ENCODE measurements at regions not wholly inside any gene's neighbourhood (a gene's known extent, or its start where the extent isn't known, plus 50 kb on each side); places are given as distances from the start of the nearest gene placed in this dataset.
"Not testable (repeated sequence)": the region's sequence is repeated elsewhere in the genome, so short reads cannot be mapped to it uniquely, and the experiment has no call there.

DNA sequence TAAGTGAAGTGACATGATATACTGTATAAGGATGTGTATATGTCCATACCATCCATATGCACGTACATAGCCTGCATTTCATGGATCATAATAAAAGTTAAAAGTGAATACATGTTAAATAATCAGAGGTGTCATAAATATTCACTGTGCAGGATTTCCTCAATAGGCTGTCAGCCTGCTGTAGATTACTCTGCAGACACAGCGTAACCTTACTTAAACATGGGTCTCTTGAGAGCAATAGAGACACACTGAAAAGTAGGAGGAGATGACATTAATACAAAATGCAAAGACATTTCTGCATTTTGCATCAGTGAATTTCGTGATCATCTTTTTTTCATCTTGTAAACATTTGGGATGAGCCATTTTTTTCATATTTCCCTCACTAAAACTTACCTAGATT is 955.2 kb upstream of the DIAPH2 start:
- H3K27ac ChIP-seq: no peak overlapping the region
- TF ChIP-seq, protein P1, sequence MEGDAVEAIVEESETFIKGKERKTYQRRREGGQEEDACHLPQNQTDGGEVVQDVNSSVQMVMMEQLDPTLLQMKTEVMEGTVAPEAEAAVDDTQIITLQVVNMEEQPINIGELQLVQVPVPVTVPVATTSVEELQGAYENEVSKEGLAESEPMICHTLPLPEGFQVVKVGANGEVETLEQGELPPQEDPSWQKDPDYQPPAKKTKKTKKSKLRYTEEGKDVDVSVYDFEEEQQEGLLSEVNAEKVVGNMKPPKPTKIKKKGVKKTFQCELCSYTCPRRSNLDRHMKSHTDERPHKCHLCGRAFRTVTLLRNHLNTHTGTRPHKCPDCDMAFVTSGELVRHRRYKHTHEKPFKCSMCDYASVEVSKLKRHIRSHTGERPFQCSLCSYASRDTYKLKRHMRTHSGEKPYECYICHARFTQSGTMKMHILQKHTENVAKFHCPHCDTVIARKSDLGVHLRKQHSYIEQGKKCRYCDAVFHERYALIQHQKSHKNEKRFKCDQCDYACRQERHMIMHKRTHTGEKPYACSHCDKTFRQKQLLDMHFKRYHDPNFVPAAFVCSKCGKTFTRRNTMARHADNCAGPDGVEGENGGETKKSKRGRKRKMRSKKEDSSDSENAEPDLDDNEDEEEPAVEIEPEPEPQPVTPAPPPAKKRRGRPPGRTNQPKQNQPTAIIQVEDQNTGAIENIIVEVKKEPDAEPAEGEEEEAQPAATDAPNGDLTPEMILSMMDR (IDR thresholded peaks at IDR 0.05): no peak
- H3K9me3 ChIP-seq: no peaks in the 10 kb centered on the region
- no peaks in the 10 kb centered on the region for H3K4me1 ChIP-seq
- no peak overlapping the region for H3K4me3 ChIP-seq
- H3K36me3 ChIP-seq: no peaks in the 10 kb centered on the region
- H3K27me3 ChIP-seq: no peaks in the 10 kb centered on the region
- no peak for DNase-seq (ENCODE audit: low spot score)

DNA sequence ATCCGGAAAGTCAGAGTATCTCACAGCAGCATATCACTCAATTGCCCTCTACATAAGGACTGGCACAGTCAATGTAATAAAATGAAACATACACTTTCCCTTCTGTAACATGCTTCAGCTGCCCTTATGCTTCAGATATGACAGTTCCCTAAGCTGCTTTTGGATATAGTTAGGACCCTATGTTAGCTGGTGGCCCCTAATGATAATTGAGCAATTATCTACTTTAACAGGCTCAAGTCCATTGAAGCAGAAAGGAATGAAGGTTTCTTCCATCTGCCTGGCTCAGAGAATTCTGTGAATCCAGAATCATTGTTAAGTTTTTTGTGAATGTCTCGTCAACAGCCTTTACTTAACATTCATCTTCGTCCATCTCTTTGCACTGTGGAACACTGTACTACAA is 951.2 kb upstream of the DIAPH2 start:
- Histone ChIP-seq H3K36me3 (no peaks in the 10 kb centered on the region), H3K27ac (no peak overlapping the region), H3K4me1 (no peaks in the 10 kb centered on the region), H3K9me3 (no peaks in the 10 kb centered on the region), H3K27me3 (no peaks in the 10 kb centered on the region), H3K4me3 (no peak overlapping the region)
- no peak for DNase-seq (ENCODE audit: low spot score)
- TF ChIP-seq, protein P1 (IDR thresholded peaks at IDR 0.05): no peak

DNA sequence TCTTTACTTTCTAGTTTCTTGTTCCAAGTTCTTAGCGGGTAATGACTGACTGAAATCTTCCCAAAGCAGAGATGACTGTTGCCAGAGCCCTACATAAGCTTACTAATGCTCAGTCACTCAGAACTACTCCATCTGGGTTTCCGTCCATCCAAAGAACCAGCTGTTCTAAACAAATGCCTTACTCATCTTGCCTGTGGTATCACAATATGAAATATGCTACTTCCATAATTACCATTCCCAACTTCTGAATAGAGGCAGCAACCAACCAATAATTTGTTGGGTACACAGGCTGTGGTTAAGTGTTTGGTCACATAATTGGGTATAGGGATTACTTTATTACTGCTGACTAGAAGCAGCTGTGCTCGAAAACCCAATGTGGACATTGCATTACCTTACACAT is 930.2 kb upstream of the DIAPH2 start:
- no peaks in the 10 kb centered on the region for H3K27me3 ChIP-seq
- H3K4me3 ChIP-seq: no peak overlapping the region
- DNase-seq (ENCODE audit: low spot score): no peak

DNA sequence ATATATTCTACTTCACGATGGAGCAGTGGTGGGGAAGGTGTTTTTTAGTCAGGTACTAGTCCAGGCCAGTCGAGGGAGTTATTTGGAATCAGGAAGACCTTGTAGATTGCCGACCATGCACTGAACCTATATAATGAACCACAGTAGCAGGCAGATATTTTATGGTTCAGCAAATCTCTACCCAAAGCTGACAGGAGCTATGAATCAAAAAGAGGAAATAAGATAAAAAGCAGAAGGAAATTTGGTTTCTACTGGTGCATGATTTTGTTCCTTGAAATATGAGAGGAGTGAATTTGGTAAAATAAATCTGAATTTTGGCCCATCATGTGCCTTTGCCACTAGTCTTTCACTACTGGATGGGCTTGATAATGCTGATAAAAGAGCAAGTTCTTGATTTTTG is 924.3 kb upstream of the DIAPH2 start:
- H3K4me3 ChIP-seq: no peak overlapping the region
- no peaks in the 10 kb centered on the region for H3K4me1 ChIP-seq
- no peak for DNase-seq (ENCODE audit: low spot score)
- H3K27me3 ChIP-seq: no peaks in the 10 kb centered on the region
- H3K9me3 ChIP-seq: no peaks in the 10 kb centered on the region
- no peaks in the 10 kb centered on the region for H3K36me3 ChIP-seq
- TF ChIP-seq, protein P1 (IDR thresholded peaks at IDR 0.05): no peak
- H3K27ac ChIP-seq: no peak overlapping the region

More for the DNA sequence above, 930.2 kb upstream of the DIAPH2 start:
- H3K36me3 ChIP-seq: no peaks in the 10 kb centered on the region
- H3K27ac ChIP-seq: no peak overlapping the region
- TF ChIP-seq, protein P1 (IDR thresholded peaks at IDR 0.05): no peak
- H3K9me3 ChIP-seq: no peaks in the 10 kb centered on the region
- no peaks in the 10 kb centered on the region for H3K4me1 ChIP-seq

DNA sequence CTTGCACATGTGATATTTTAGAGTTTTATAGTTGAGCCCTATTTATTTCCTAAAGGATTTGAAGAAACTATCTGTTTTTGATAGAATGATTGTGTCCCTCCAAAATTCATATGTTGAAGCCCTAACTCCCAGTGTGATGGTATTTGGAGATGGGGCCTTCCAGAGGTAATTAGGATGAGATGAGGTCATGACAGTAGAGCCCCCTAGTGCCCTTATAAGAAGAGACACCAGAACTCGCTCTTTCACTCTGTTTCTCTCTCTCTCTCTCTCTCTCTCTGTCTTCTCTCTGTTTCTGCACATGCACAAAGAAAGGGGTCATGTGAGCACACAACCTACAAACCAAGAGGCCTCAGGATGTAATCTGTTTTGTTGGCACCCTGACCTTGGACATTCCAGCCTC is 921.9 kb upstream of the DIAPH2 start:
- Histone ChIP-seq H3K27me3 (no peaks in the 10 kb centered on the region), H3K27ac (no peak overlapping the region), H3K36me3 (no peaks in the 10 kb centered on the region), H3K9me3 (no peaks in the 10 kb centered on the region), H3K4me3 (no peak overlapping the region), H3K4me1 (no peaks in the 10 kb centered on the region)
- no peak for DNase-seq (ENCODE audit: low spot score)
- TF ChIP-seq, protein P1 (IDR thresholded peaks at IDR 0.05): no peak

DNA sequence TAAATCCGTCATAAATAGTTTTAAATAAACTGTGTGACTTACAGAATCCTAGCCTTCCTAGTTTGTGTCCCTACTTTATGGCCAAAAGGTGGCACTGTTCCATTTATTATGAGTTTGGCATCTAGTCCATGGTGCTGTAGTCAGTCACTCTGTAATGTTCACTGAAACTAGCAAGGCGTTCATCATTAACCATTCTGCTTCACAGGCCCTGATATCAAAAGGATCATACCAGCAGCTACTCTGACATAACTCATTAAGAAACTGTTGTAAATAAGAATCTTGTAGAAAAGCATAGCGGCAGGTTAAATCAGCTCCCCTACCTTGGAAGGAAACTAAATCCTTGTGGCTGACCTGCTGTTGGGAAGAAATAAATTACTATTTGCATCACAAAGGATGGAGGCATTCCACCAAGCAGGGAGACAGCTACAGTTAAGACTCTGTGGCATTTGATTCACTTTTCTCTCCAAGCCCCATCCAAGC is 919.6 kb upstream of the DIAPH2 start:
- H3K27ac ChIP-seq: no peak overlapping the region
- H3K36me3 ChIP-seq: no peaks in the 10 kb centered on the region
- no peaks in the 10 kb centered on the region for H3K9me3 ChIP-seq
- DNase-seq (ENCODE audit: low spot score): no peak
- no peaks in the 10 kb centered on the region for H3K27me3 ChIP-seq
- H3K4me3 ChIP-seq: no peak overlapping the region
- no peaks in the 10 kb centered on the region for H3K4me1 ChIP-seq
- TF ChIP-seq, protein P1 (IDR thresholded peaks at IDR 0.05): peak; percentile 17 to 63

DNA sequence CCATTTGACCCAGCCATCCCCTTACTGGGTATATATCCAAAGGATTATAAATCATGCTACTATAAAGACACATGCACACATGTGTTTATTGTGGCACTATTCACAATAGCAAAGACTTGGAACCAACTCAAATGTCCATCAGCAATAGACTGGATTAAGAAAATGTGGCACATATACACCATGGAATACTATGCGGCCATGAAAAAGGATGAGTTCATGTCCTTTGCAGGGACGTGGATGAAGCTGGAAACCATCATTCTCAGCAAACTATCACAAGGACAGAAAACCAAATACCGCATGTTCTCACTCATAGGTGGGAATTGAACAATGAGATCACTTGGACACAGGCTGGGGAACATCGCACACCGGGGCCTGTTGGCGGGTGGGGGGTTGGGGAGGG is 913.4 kb upstream of the DIAPH2 start:
- not testable (repeated sequence) for H3K4me3 ChIP-seq; H3K9me3 ChIP-seq; H3K36me3 ChIP-seq; H3K27ac ChIP-seq; H3K27me3 ChIP-seq; DNase-seq (ENCODE audit: low spot score); H3K4me1 ChIP-seq

All from right atrium auricular region (tissue), 2 donors.